Peyer's patch (tissue), 4 donors: ENCODE measurements at regions not wholly inside any gene's neighbourhood (a gene's known extent, or its start where the extent isn't known, plus 50 kb on each side); places are given as distances from the start of the nearest gene placed in this dataset.

Source experiments
- DNase-seq, 3 donors: peaks; one replicate each; pipeline ENCODE4 v3.0.0-alpha.2; 2017 to 2019
- H3K27ac ChIP-seq, 4 donors: fragments of 200-600 bp; sonication (generic); one replicate each; pipeline ENCODE4 v1.5.1; 2016 to 2019
- H3K27me3 ChIP-seq, 2 donors: fragments of 200-600 bp; sonication (generic); one replicate each; pipeline ENCODE4 v1.5.1; 2019
- H3K36me3 ChIP-seq, 3 donors: fragments of 200-600 bp; sonication (generic); one replicate each; pipeline ENCODE4 v1.5.1; 2016 to 2019
- H3K4me1 ChIP-seq, 4 donors: fragments of 200-600 bp; sonication (generic); one replicate each; pipeline ENCODE4 v1.5.1; 2016 to 2019
- H3K4me3 ChIP-seq, 4 donors: fragments of 200-600 bp; sonication (generic); 1 replicate in 3 of 4; 2 replicates in 1 of 4; pipeline ENCODE4 v1.5.1; 2016 to 2019; ENCODE audit warnings: mild to moderate bottlenecking in 1 of 4
- H3K9me3 ChIP-seq, 4 donors: fragments of 200-600 bp; sonication (generic); one replicate each; pipeline ENCODE4 v1.5.1; 2016 to 2019; ENCODE audit warnings: mild to moderate bottlenecking in 1 of 4
- CTCF ChIP-seq, 6 experiments: fragments of 450-650 bp in 4 of 6; fragments of 200-600 bp in 2 of 6; sonication (generic) in 1 of 6; IDR thresholded peaks; one replicate each; pipeline ENCODE4 v1.5.1; 2017 to 2019; ENCODE audit warnings: antibody characterized with exemption in 6 of 6, mild to moderate bottlenecking in 3 of 6, moderate library complexity in 1 of 6
- POLR2A ChIP-seq, 2 donors: fragments of 450-650 bp; IDR thresholded peaks; one replicate each; pipeline ENCODE4 v1.5.1; 2017; ENCODE audit warnings: antibody characterized with exemption in 2 of 2, mild to moderate bottlenecking in 2 of 2, moderate library complexity in 2 of 2

GRCh38 chrX:122591546-122591945, 592.5 kb upstream of the GRIA3 start:
- Histone ChIP-seq H3K27me3 (no peaks in the 10 kb centered on the region), H3K4me3 (no peak overlapping the region), H3K36me3 (no peaks in the 10 kb centered on the region), H3K4me1 (no peaks in the 10 kb centered on the region), H3K27ac (no peak overlapping the region), H3K9me3 (no peaks in the 10 kb centered on the region)
- TF ChIP-seq POLR2A (IDR thresholded peaks at IDR 0.05) (no peak), CTCF (IDR thresholded peaks at IDR 0.05) (no peak)
- no peak for DNase-seq

GRCh38 chrX:122596998-122597397, 587.1 kb upstream of the GRIA3 start:
- H3K27ac ChIP-seq: no peak overlapping the region
- H3K4me1 ChIP-seq: no peaks in the 10 kb centered on the region
- no peaks in the 10 kb centered on the region for H3K36me3 ChIP-seq
- no peaks in the 10 kb centered on the region for H3K9me3 ChIP-seq
- no peak for DNase-seq
- TF ChIP-seq CTCF (IDR thresholded peaks at IDR 0.05) (no peak), POLR2A (IDR thresholded peaks at IDR 0.05) (no peak)
- H3K27me3 ChIP-seq: no peaks in the 10 kb centered on the region
- H3K4me3 ChIP-seq: no peak overlapping the region

GRCh38 chrX:122622795-122623194, 561.3 kb upstream of the GRIA3 start:
- Histone ChIP-seq H3K4me3 (no peak overlapping the region), H3K9me3 (no peaks in the 10 kb centered on the region), H3K36me3 (no peaks in the 10 kb centered on the region), H3K4me1 (no peaks in the 10 kb centered on the region), H3K27ac (no peak overlapping the region), H3K27me3 (no peaks in the 10 kb centered on the region)
- TF ChIP-seq CTCF (IDR thresholded peaks at IDR 0.05) (no peak), POLR2A (IDR thresholded peaks at IDR 0.05) (no peak)
- no peak for DNase-seq

- H3K36me3 ChIP-seq: no peaks in the 10 kb centered on the region
- no peak overlapping the region for H3K4me3 ChIP-seq
- TF ChIP-seq POLR2A (IDR thresholded peaks at IDR 0.05): no peak
- TF ChIP-seq CTCF (IDR thresholded peaks at IDR 0.05): no peak
- no peak overlapping the region for H3K27ac ChIP-seq
- H3K9me3 ChIP-seq: no peaks in the 10 kb centered on the region
- no peaks in the 10 kb centered on the region for H3K27me3 ChIP-seq
- no peak for DNase-seq
- no peaks in the 10 kb centered on the region for H3K4me1 ChIP-seq
Measured at GRCh38 chrX:122625239-122625638, 558.8 kb upstream of the GRIA3 start.

- DNase-seq: no peak
- no peaks in the 10 kb centered on the region for H3K9me3 ChIP-seq
- H3K27ac ChIP-seq: no peak overlapping the region
- no peaks in the 10 kb centered on the region for H3K36me3 ChIP-seq
- no peaks in the 10 kb centered on the region for H3K27me3 ChIP-seq
- no peaks in the 10 kb centered on the region for H3K4me1 ChIP-seq
- no peak overlapping the region for H3K4me3 ChIP-seq
- TF ChIP-seq CTCF (IDR thresholded peaks at IDR 0.05) (no peak), POLR2A (IDR thresholded peaks at IDR 0.05) (no peak)
Measured at GRCh38 chrX:122625821-122626220, 558.3 kb upstream of the GRIA3 start.

- Histone ChIP-seq H3K27me3 (no peaks in the 10 kb centered on the region), H3K36me3 (no peaks in the 10 kb centered on the region), H3K4me3 (no peak overlapping the region), H3K27ac (no peak overlapping the region), H3K4me1 (no peaks in the 10 kb centered on the region), H3K9me3 (no peaks in the 10 kb centered on the region)
- no peak for DNase-seq
- TF ChIP-seq POLR2A (IDR thresholded peaks at IDR 0.05) (no peak), CTCF (IDR thresholded peaks at IDR 0.05) (no peak)
Measured at GRCh38 chrX:122626871-122627270, 557.2 kb upstream of the GRIA3 start.
